IMR-90 (cell line): ENCODE measurements at regions not wholly inside any gene's neighbourhood (a gene's known extent, or its start where the extent isn't known, plus 50 kb on each side); places are given as distances from the start of the nearest gene placed in this dataset.

Experiments
- BHLHE40 ChIP-seq: fragments of 150-350 bp; IDR thresholded peaks from 2 replicates; pipeline ENCODE4 v1.6.1; 2016; ENCODE audit warnings: mild to moderate bottlenecking, low read depth, low read length
- CEBPB ChIP-seq: IDR thresholded peaks from 2 replicates; pipeline ENCODE4 v1.6.1; 2012; ENCODE audit warnings: low read depth, low read length, improper control_type of control experiment
- CTCF ChIP-seq: conservative IDR thresholded peaks from 2 replicates; pipeline ENCODE4 v1.5.1; 2012; ENCODE audit warnings: mild to moderate bottlenecking, low read depth, low read length, improper control_type of control experiment
- FOS ChIP-seq: fragments of 150-350 bp; IDR thresholded peaks from 2 replicates; pipeline ENCODE4 v1.6.1; 2016; ENCODE audit warnings: low read depth, low read length
- MAFK ChIP-seq: IDR thresholded peaks from 2 replicates; pipeline ENCODE4 v1.6.1; 2012; ENCODE audit warnings: low read depth, low read length, improper control_type of control experiment
- POLR2A ChIP-seq: IDR thresholded peaks from 2 replicates; pipeline ENCODE4 v1.6.1; 2012; ENCODE audit warnings: mild to moderate bottlenecking, low read depth, low read length

GRCh38 chr1:30133414-30134055, 589.9 kb downstream of the MATN1 start:
- TF ChIP-seq BHLHE40 (no peak), POLR2A (no peak), CTCF (no peak), FOS (no peak), CEBPB (no peak), MAFK (no peak)
